Upper lobe of left lung (tissue), 4 donors: ENCODE measurements at regions not wholly inside any gene's neighbourhood (a gene's known extent, or its start where the extent isn't known, plus 50 kb on each side); places are given as distances from the start of the nearest gene placed in this dataset.

Experiments used
- CTCF ChIP-seq, 6 experiments: fragments of 450-650 bp in 4 of 6; fragments of 200-600 bp in 2 of 6; sonication (generic) in 2 of 6; IDR thresholded peaks; one replicate each; pipeline ENCODE4 v1.5.1; 2016 to 2019; ENCODE audit warnings: antibody characterized with exemption in 6 of 6
- POLR2A ChIP-seq, 4 donors: fragments of 450-650 bp; IDR thresholded peaks; one replicate each; pipeline ENCODE4 v1.5.1; 2016 to 2017; ENCODE audit warnings: antibody characterized with exemption in 4 of 4, mild to moderate bottlenecking in 2 of 4

GRCh38 chr3:25902586-25902985 lies 112.7 kb downstream of the OXSM start:
- TF ChIP-seq POLR2A (IDR thresholded peaks at IDR 0.05) (no peak), CTCF (IDR thresholded peaks at IDR 0.05) (no peak)
